H9 (cell line): ENCODE measurements at regions not wholly inside any gene's neighbourhood (a gene's known extent, or its start where the extent isn't known, plus 50 kb on each side); places are given as distances from the start of the nearest gene placed in this dataset.

Experiments
- DNase-seq: peaks from one replicate; pipeline ENCODE4 v3.0.0-alpha.2; 2017
- H2AFZ ChIP-seq: one replicate; pipeline ENCODE4 v1.6.1; 2013; ENCODE audit warnings: mild to moderate bottlenecking, low read length, control low read depth, moderate library complexity
- H2AK5ac ChIP-seq: 2 replicates; pipeline ENCODE4 v1.6.1; 2013; ENCODE audit warnings: low read length, control low read depth, mixed read lengths; ENCODE audit not compliant: insufficient read length
- H2BK120ac ChIP-seq: one replicate; pipeline ENCODE4 v1.6.1; 2013; ENCODE audit warnings: low read depth, mild to moderate bottlenecking, low read length, control low read depth, inconsistent platforms; ENCODE audit not compliant: poor library complexity, severe bottlenecking
- H2BK12ac ChIP-seq: 2 replicates; pipeline ENCODE4 v1.6.1; 2013; ENCODE audit warnings: low read length, control low read depth, mixed read lengths, low read depth; ENCODE audit not compliant: insufficient read length
- H2BK15ac ChIP-seq: 2 replicates; pipeline ENCODE4 v1.6.1; 2013; ENCODE audit warnings: low read depth, low read length, control low read depth
- H2BK20ac ChIP-seq: one replicate; pipeline ENCODE4 v1.6.1; 2013; ENCODE audit warnings: low read depth, mild to moderate bottlenecking, low read length, control low read depth, inconsistent platforms; ENCODE audit not compliant: poor library complexity, severe bottlenecking
- H2BK5ac ChIP-seq: 2 replicates; pipeline ENCODE4 v1.6.1; 2013; ENCODE audit warnings: low read length, control low read depth, mixed read lengths; ENCODE audit not compliant: insufficient read length
- H3K14ac ChIP-seq: 2 replicates; pipeline ENCODE4 v1.6.1; 2013; ENCODE audit warnings: low read length, control low read depth; ENCODE audit not compliant: insufficient read depth
- H3K18ac ChIP-seq: 2 replicates; pipeline ENCODE4 v1.6.1; 2013; ENCODE audit warnings: low read depth, mild to moderate bottlenecking, mixed read lengths, low read length, control low read depth; ENCODE audit not compliant: insufficient read length
- H3K23ac ChIP-seq: 2 replicates; pipeline ENCODE4 v1.6.1; 2013; ENCODE audit warnings: low read length, control low read depth, mixed read lengths, low read depth; ENCODE audit not compliant: insufficient read length
- H3K23me2 ChIP-seq: 2 replicates; pipeline ENCODE4 v1.6.1; 2013; ENCODE audit warnings: low read depth, mild to moderate bottlenecking, mixed read lengths, low read length, control low read depth; ENCODE audit not compliant: insufficient read length, poor library complexity, severe bottlenecking
- H3K27ac ChIP-seq: 2 replicates; pipeline ENCODE4 v1.5.1; 2013; ENCODE audit warnings: low read length, control low read depth, mixed read lengths, low read depth; ENCODE audit not compliant: insufficient read length
- H3K27me3 ChIP-seq: 2 replicates; pipeline ENCODE4 v1.6.1; 2013; ENCODE audit warnings: low read length, control low read depth, inconsistent platforms; ENCODE audit not compliant: insufficient read depth
- H3K4ac ChIP-seq: 2 replicates; pipeline ENCODE4 v1.6.1; 2013; ENCODE audit warnings: low read depth, mild to moderate bottlenecking, control low read depth, inconsistent platforms, low read length, moderate library complexity
- H3K4me1 ChIP-seq: 2 replicates; pipeline ENCODE4 v1.6.1; 2013; ENCODE audit warnings: low read length, control low read depth, inconsistent platforms; ENCODE audit not compliant: insufficient read depth
- H3K4me2 ChIP-seq: 2 replicates; pipeline ENCODE4 v1.6.1; 2013; ENCODE audit warnings: low read length, control low read depth, mixed read lengths; ENCODE audit not compliant: insufficient read length, insufficient read depth
- H3K56ac ChIP-seq: 2 replicates; pipeline ENCODE4 v1.6.1; 2013; ENCODE audit warnings: low read depth, mild to moderate bottlenecking, mixed read lengths, low read length, control low read depth; ENCODE audit not compliant: insufficient read length
- H3K79me1 ChIP-seq: 2 replicates; pipeline ENCODE4 v1.6.1; 2013; ENCODE audit warnings: low read depth, mild to moderate bottlenecking, moderate library complexity, low read length, control low read depth, inconsistent platforms; ENCODE audit not compliant: insufficient read depth, poor library complexity, severe bottlenecking
- H3K79me2 ChIP-seq: 2 replicates; pipeline ENCODE4 v1.6.1; 2013; ENCODE audit warnings: low read length, control low read depth, inconsistent platforms; ENCODE audit not compliant: insufficient read depth
- H3K9ac ChIP-seq: 2 replicates; pipeline ENCODE4 v1.6.1; 2013; ENCODE audit warnings: low read length, control low read depth, mixed read lengths; ENCODE audit not compliant: insufficient read length; ENCODE audit errors: extremely low read depth
- H3K9me3 ChIP-seq: one replicate; pipeline ENCODE4 v1.6.1; 2013; ENCODE audit warnings: low read depth, low read length, inconsistent platforms; ENCODE audit not compliant: control insufficient read depth
- H3T11ph ChIP-seq: one replicate; pipeline ENCODE4 v1.6.1; 2013; ENCODE audit warnings: mild to moderate bottlenecking, low read length, control low read depth, inconsistent platforms
- H4K20me1 ChIP-seq: one replicate; pipeline ENCODE4 v1.6.1; 2013; ENCODE audit not compliant: control insufficient read depth, insufficient read length, insufficient read depth
- H4K5ac ChIP-seq: 2 replicates; pipeline ENCODE4 v1.6.1; 2013; ENCODE audit warnings: low read depth, mild to moderate bottlenecking, mixed read lengths, low read length, control low read depth; ENCODE audit not compliant: insufficient read length
- H4K8ac ChIP-seq: replicated peaks from 2 replicates; pipeline ENCODE4 v1.6.1; 2013; ENCODE audit warnings: low read length, control low read depth, mixed read lengths, low read depth; ENCODE audit not compliant: insufficient read length
- H4K91ac ChIP-seq: 2 replicates; pipeline ENCODE4 v1.6.1; 2013; ENCODE audit warnings: low read depth, mild to moderate bottlenecking, moderate library complexity, mixed read lengths, low read length, control low read depth; ENCODE audit not compliant: insufficient read length
- H3K27ac Mint-ChIP-seq, 3 experiments: 2 replicates in 2 of 3; 3 replicates in 1 of 3; pipeline ENCODE4 v1.8.0; 2020 to 2021; ENCODE audit warnings: mixed read lengths in 3 of 3, mild to moderate bottlenecking in 1 of 3, moderate library complexity in 1 of 3
- H3K27me3 Mint-ChIP-seq: 2 replicates; pipeline ENCODE4 v1.8.0; 2021; ENCODE audit warnings: low read depth, mild to moderate bottlenecking, moderate library complexity, mixed read lengths
- H3K36me3 Mint-ChIP-seq, 3 experiments: 2 replicates in 2 of 3; 3 replicates in 1 of 3; pipeline ENCODE4 v1.8.0; 2020 to 2021; ENCODE audit warnings: low read depth in 3 of 3, mixed read lengths in 3 of 3; ENCODE audit not compliant: insufficient read depth in 1 of 3
- H3K4me1 Mint-ChIP-seq, 2 experiments: 2 replicates each; pipeline ENCODE4 v1.8.0; 2020; ENCODE audit warnings: mixed read lengths in 2 of 2
- H3K4me3 Mint-ChIP-seq, 2 experiments: 2 replicates in 1 of 2; 3 replicates in 1 of 2; pipeline ENCODE4 v1.8.0; 2020 to 2021; ENCODE audit warnings: mild to moderate bottlenecking in 2 of 2, mixed read lengths in 2 of 2, moderate library complexity in 1 of 2
- H3K9me3 Mint-ChIP-seq, 2 experiments: 2 replicates in 1 of 2; 3 replicates in 1 of 2; pipeline ENCODE4 v1.8.0; 2020; ENCODE audit warnings: mild to moderate bottlenecking in 2 of 2, mixed read lengths in 2 of 2, moderate library complexity in 1 of 2
- TF ChIP-seq, protein P1 (sequence below): fragments of 200-600 bp; sonication (generic); conservative IDR thresholded peaks from 3 replicates; pipeline ENCODE4 v1.8.0; 2021; ENCODE audit warnings: antibody characterized with exemption, mild to moderate bottlenecking

DNA sequence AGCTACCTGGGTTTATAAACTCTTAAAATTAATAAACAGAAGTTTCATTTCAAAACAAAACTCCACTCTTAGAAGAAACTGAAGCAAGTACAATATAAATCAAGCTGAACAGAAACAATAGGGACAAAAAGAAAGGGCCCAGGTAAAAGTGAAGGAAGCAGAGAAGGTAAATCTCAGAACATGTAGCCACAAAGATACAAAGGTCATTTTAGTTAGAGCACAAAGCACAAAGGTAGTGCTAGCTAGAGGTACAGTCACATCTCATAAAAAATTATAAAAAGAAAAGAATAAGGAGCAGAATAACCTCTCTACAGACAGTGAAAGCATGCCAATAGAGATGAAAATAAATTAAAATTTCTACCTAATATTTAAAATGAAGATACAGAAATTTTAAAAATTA lies 90.4 kb upstream of the C5orf63 start:
- Histone ChIP-seq H3K27me3 (no peaks in the 10 kb centered on the region), H2AK5ac (no peak overlapping the region), H3K4me2 (no peak overlapping the region), H3K4ac (no peak overlapping the region), H3K27ac (no peak overlapping the region), H3K18ac (no peak overlapping the region), H4K8ac (no peak overlapping the region), H2BK5ac (no peak overlapping the region), H3K9ac (no peak overlapping the region), H3K4me1 (no peaks in the 10 kb centered on the region), H2AFZ (no peak overlapping the region), H2BK120ac (no peak overlapping the region), H3K79me2 (no peaks in the 10 kb centered on the region), H3K79me1 (no peaks in the 10 kb centered on the region), H3T11ph (no peak overlapping the region), H4K20me1 (no peaks in the 10 kb centered on the region), H2BK15ac (no peak overlapping the region), H4K5ac (no peak overlapping the region), H3K56ac (no peak overlapping the region), H3K14ac (no peak overlapping the region), H3K23ac (no peak overlapping the region), H3K23me2 (no peaks in the 10 kb centered on the region), H4K91ac (no peak overlapping the region), H2BK12ac (no peak overlapping the region), H3K9me3 (no peaks in the 10 kb centered on the region), H2BK20ac (no peak overlapping the region)
- peaks cover 0 to 13% (median 0%) of the 10 kb centered on the region in 3 experiments; a peak in 2 of 7 replicates for H3K36me3 Mint-ChIP-seq
- H3K9me3 Mint-ChIP-seq, result peaks cover under 1 to 12% of the 10 kb centered on the region in 2 experiments; a peak in 2 of 5 replicates
- no peak overlapping the region for H3K27ac Mint-ChIP-seq
- H3K4me1 Mint-ChIP-seq, result no peaks in the 10 kb centered on the region
- TF ChIP-seq, protein P1, sequence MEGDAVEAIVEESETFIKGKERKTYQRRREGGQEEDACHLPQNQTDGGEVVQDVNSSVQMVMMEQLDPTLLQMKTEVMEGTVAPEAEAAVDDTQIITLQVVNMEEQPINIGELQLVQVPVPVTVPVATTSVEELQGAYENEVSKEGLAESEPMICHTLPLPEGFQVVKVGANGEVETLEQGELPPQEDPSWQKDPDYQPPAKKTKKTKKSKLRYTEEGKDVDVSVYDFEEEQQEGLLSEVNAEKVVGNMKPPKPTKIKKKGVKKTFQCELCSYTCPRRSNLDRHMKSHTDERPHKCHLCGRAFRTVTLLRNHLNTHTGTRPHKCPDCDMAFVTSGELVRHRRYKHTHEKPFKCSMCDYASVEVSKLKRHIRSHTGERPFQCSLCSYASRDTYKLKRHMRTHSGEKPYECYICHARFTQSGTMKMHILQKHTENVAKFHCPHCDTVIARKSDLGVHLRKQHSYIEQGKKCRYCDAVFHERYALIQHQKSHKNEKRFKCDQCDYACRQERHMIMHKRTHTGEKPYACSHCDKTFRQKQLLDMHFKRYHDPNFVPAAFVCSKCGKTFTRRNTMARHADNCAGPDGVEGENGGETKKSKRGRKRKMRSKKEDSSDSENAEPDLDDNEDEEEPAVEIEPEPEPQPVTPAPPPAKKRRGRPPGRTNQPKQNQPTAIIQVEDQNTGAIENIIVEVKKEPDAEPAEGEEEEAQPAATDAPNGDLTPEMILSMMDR, result no peak
- DNase-seq, result no peak
- no peaks in the 10 kb centered on the region for H3K27me3 Mint-ChIP-seq
- no peak overlapping the region for H3K4me3 Mint-ChIP-seq
